Neural progenitor cell (in vitro differentiated cells): ENCODE measurements at regions not wholly inside any gene's neighbourhood (a gene's known extent, or its start where the extent isn't known, plus 50 kb on each side); places are given as distances from the start of the nearest gene placed in this dataset.

Source experiments
- DNase-seq: peaks from one replicate; pipeline ENCODE4 v3.0.0-alpha.2; 2016; ENCODE audit warnings: low spot score
- H2AFZ ChIP-seq: fragments of 200-600 bp; sonication (generic); replicated peaks from 2 replicates; pipeline ENCODE4 v1.6.1; 2016; ENCODE audit warnings: antibody characterized with exemption
- H3F3A ChIP-seq: fragments of 200-600 bp; sonication (generic); 2 replicates; pipeline ENCODE4 v1.6.1; 2016; ENCODE audit warnings: antibody characterized with exemption, low read depth
- H3K27ac ChIP-seq: fragments of 200-600 bp; sonication (generic); 2 replicates; pipeline ENCODE4 v1.5.1; 2016; ENCODE audit warnings: mild to moderate bottlenecking
- H3K27me3 ChIP-seq: fragments of 200-600 bp; sonication (generic); 2 replicates; pipeline ENCODE4 v1.6.1; 2016; ENCODE audit warnings: mild to moderate bottlenecking, moderate library complexity
- H3K36me3 ChIP-seq: fragments of 200-600 bp; sonication (generic); 2 replicates; pipeline ENCODE4 v1.5.1; 2016
- H3K4me1 ChIP-seq: fragments of 200-600 bp; sonication (generic); 2 replicates; pipeline ENCODE4 v1.6.1; 2016; ENCODE audit warnings: mixed run types
- H3K4me2 ChIP-seq: fragments of 200-600 bp; sonication (generic); 2 replicates; pipeline ENCODE4 v1.6.1; 2016
- H3K4me3 ChIP-seq: fragments of 200-600 bp; sonication (generic); 2 replicates; pipeline ENCODE4 v1.5.1; 2016
- H3K79me2 ChIP-seq: fragments of 200-600 bp; sonication (generic); 2 replicates; pipeline ENCODE4 v1.6.1; 2016; ENCODE audit warnings: low read depth
- H3K9ac ChIP-seq: fragments of 200-600 bp; sonication (generic); 2 replicates; pipeline ENCODE4 v1.6.1; 2016
- H3K9me3 ChIP-seq: fragments of 200-600 bp; sonication (generic); 2 replicates; pipeline ENCODE4 v1.5.1; 2016; ENCODE audit warnings: low read depth
- H4K20me1 ChIP-seq: fragments of 200-600 bp; sonication (generic); 2 replicates; pipeline ENCODE4 v1.6.1; 2016; ENCODE audit warnings: low read depth
- H3K27ac Mint-ChIP-seq: 3 replicates; pipeline ENCODE4 v1.8.0; 2021; ENCODE audit warnings: mixed read lengths
- H3K27me3 Mint-ChIP-seq: 2 replicates; pipeline ENCODE4 v1.8.0; 2022; ENCODE audit warnings: low read depth, mild to moderate bottlenecking, inconsistent platforms, moderate library complexity, mixed read lengths; ENCODE audit not compliant: insufficient read depth
- H3K36me3 Mint-ChIP-seq: 3 replicates; pipeline ENCODE4 v1.8.0; 2021; ENCODE audit warnings: mixed read lengths
- H3K4me1 Mint-ChIP-seq: 3 replicates; pipeline ENCODE4 v1.8.0; 2021; ENCODE audit warnings: mixed read lengths
- H3K4me3 Mint-ChIP-seq: 3 replicates; pipeline ENCODE4 v1.8.0; 2021; ENCODE audit warnings: mild to moderate bottlenecking, moderate library complexity, mixed read lengths
- H3K9me3 Mint-ChIP-seq: 3 replicates; pipeline ENCODE4 v1.8.0; 2020; ENCODE audit warnings: mixed read lengths
- EZH2 ChIP-seq: fragments of 200-600 bp; sonication (generic); IDR thresholded peaks from 2 replicates; pipeline ENCODE4 v1.6.1; 2017; ENCODE audit warnings: antibody characterized with exemption, mild to moderate bottlenecking, moderate library complexity
- EZH2phosphoT487 ChIP-seq: fragments of 200-600 bp; sonication (generic); IDR thresholded peaks from 2 replicates; pipeline ENCODE4 v1.6.1; 2017; ENCODE audit warnings: antibody characterized with exemption
- TF ChIP-seq, protein P1 (sequence below): fragments of 200-600 bp; sonication (generic); IDR thresholded peaks from 2 replicates; pipeline ENCODE4 v1.5.1; 2017; ENCODE audit warnings: antibody characterized with exemption, mild to moderate bottlenecking

DNA sequence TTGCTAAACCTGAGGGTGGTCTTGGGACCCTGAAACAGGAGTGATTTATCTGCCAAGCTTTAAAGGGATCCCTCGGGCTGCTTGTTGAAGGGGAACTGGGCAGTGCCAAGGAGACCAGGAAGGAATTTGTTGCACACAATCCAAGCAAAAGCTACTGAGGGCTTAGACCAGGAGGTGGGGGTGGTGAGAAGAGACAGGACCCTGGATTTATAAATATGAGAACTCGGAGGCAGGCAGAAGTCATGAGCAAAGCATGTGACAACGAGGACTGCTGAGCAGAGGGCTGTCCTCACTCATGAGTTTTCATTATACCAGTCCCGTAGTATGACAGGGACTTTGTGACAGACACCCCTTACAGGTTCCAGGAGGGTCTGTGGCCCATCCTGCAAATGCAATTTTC, 237.3 kb downstream of the DRD1 start:
- H3K27me3 ChIP-seq = no peaks in the 10 kb centered on the region

GRCh38 chr5:175202463-175203068, 241.4 kb downstream of the DRD1 start:
- Histone ChIP-seq H3K4me3 (no peak overlapping the region), H3K36me3 (no peaks in the 10 kb centered on the region), H3K9ac (no peak overlapping the region), H3K4me1 (no peaks in the 10 kb centered on the region), H3F3A (no peaks in the 10 kb centered on the region), H4K20me1 (no peaks in the 10 kb centered on the region), H2AFZ (no peak overlapping the region), H3K27ac (no peak overlapping the region), H3K9me3 (no peaks in the 10 kb centered on the region), H3K27me3 (no peaks in the 10 kb centered on the region), H3K4me2 (no peak overlapping the region), H3K79me2 (no peaks in the 10 kb centered on the region)
- H3K27ac Mint-ChIP-seq = no peak overlapping the region
- H3K9me3 Mint-ChIP-seq = no peaks in the 10 kb centered on the region
- no peaks in the 10 kb centered on the region for H3K36me3 Mint-ChIP-seq
- H3K27me3 Mint-ChIP-seq = peaks cover 4% of the 10 kb centered on the region
- TF ChIP-seq, protein P1, sequence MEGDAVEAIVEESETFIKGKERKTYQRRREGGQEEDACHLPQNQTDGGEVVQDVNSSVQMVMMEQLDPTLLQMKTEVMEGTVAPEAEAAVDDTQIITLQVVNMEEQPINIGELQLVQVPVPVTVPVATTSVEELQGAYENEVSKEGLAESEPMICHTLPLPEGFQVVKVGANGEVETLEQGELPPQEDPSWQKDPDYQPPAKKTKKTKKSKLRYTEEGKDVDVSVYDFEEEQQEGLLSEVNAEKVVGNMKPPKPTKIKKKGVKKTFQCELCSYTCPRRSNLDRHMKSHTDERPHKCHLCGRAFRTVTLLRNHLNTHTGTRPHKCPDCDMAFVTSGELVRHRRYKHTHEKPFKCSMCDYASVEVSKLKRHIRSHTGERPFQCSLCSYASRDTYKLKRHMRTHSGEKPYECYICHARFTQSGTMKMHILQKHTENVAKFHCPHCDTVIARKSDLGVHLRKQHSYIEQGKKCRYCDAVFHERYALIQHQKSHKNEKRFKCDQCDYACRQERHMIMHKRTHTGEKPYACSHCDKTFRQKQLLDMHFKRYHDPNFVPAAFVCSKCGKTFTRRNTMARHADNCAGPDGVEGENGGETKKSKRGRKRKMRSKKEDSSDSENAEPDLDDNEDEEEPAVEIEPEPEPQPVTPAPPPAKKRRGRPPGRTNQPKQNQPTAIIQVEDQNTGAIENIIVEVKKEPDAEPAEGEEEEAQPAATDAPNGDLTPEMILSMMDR = no peak
- no peak for TF ChIP-seq EZH2phosphoT487
- no peak for TF ChIP-seq EZH2
- no peak overlapping the region for H3K4me3 Mint-ChIP-seq
- no peak for DNase-seq
- H3K4me1 Mint-ChIP-seq = peaks cover 20% of the 10 kb centered on the region

More for the DNA sequence above, 237.3 kb downstream of the DRD1 start:
- no peaks in the 10 kb centered on the region for H3K36me3 ChIP-seq
- no peaks in the 10 kb centered on the region for H3K9me3 Mint-ChIP-seq
- peak overlapping the region; percentile 18 for H3K9ac ChIP-seq
- H3K4me1 ChIP-seq = no peaks in the 10 kb centered on the region
- DNase-seq = no peak
- H3K4me1 Mint-ChIP-seq = peaks cover 10% of the 10 kb centered on the region
- no peak overlapping the region for H2AFZ ChIP-seq
- H3K27ac ChIP-seq = no peak overlapping the region
- H4K20me1 ChIP-seq = no peaks in the 10 kb centered on the region
- TF ChIP-seq, protein P1 = no peak
- TF ChIP-seq EZH2 = no peak
- TF ChIP-seq EZH2phosphoT487 = no peak
- no peak overlapping the region for H3K4me2 ChIP-seq
- no peaks in the 10 kb centered on the region for H3F3A ChIP-seq
- no peaks in the 10 kb centered on the region for H3K9me3 ChIP-seq
- H3K79me2 ChIP-seq = no peaks in the 10 kb centered on the region
- H3K4me3 ChIP-seq = no peak overlapping the region
- H3K36me3 Mint-ChIP-seq = no peaks in the 10 kb centered on the region
- H3K27ac Mint-ChIP-seq = no peak overlapping the region
- H3K4me3 Mint-ChIP-seq = no peak overlapping the region
- H3K27me3 Mint-ChIP-seq = peaks cover 4% of the 10 kb centered on the region

GRCh38 chr5:175201393-175201792, 242.6 kb downstream of the DRD1 start:
- peaks cover 2% of the 10 kb centered on the region for H3K27me3 Mint-ChIP-seq
- H3K27ac Mint-ChIP-seq = no peak overlapping the region
- H3F3A ChIP-seq = no peaks in the 10 kb centered on the region
- no peaks in the 10 kb centered on the region for H3K9me3 ChIP-seq
- TF ChIP-seq EZH2phosphoT487 = no peak
- TF ChIP-seq EZH2 = no peak
- TF ChIP-seq, protein P1 = no peak
- no peak overlapping the region for H3K9ac ChIP-seq
- no peaks in the 10 kb centered on the region for H3K36me3 ChIP-seq
- H3K27ac ChIP-seq = no peak overlapping the region
- no peak overlapping the region for H3K4me3 ChIP-seq
- DNase-seq = no peak
- no peaks in the 10 kb centered on the region for H3K4me1 ChIP-seq
- no peaks in the 10 kb centered on the region for H3K9me3 Mint-ChIP-seq
- no peaks in the 10 kb centered on the region for H3K27me3 ChIP-seq
- peaks cover 14% of the 10 kb centered on the region for H3K4me1 Mint-ChIP-seq
- no peak overlapping the region for H2AFZ ChIP-seq
- H3K4me2 ChIP-seq = no peak overlapping the region
- H3K36me3 Mint-ChIP-seq = no peaks in the 10 kb centered on the region
- no peak overlapping the region for H3K4me3 Mint-ChIP-seq
- no peaks in the 10 kb centered on the region for H3K79me2 ChIP-seq
- no peaks in the 10 kb centered on the region for H4K20me1 ChIP-seq
